ENCODE measurements at regions not wholly inside any gene's neighbourhood (a gene's known extent, or its start where the extent isn't known, plus 50 kb on each side); places are given as distances from the start of the nearest gene placed in this dataset.

DNA sequence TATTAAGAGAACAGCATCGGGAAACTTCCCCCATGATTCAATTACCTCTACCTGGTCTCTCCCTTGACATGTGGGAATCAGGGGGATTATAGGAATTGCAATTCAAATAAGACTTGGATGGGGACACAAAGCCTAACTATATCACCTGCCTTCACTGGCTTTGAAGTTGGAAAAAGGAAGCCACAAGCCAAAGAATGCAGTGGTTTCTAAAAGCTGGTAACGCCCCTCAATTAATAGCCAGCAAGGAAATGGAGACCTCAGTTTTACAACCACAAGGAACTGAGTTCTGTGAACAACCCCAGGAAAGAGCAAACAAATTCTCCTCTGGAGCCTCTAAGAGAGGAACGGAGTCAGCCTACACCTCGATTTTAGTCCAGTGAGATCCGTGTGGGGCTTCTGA is 244.1 kb downstream of the TFAP2A start:
- Histone ChIP-seq H3K9ac (ENCODE audit: insufficient read depth, low read length, poor library complexity, severe bottlenecking) (no peak overlapping the region), H3K4me2 (replicated peaks; ENCODE audit: extremely low read depth, low read length, poor library complexity, severe bottlenecking) (no peak overlapping the region), H3K4me3 (replicated peaks in 1 of 3; ENCODE audit: low read depth in 2 of 3, low read length in 3 of 3) (no peak overlapping the region), H3K79me2 (ENCODE audit: insufficient read depth, low read length) (no peaks in the 10 kb centered on the region), H4K20me1 (ENCODE audit: insufficient read depth, low read length) (no peaks in the 10 kb centered on the region), H3K4me1 (ENCODE audit: control insufficient read depth in 1 of 2, insufficient read depth in 2 of 2, low read length in 2 of 2) (no peaks in the 10 kb centered on the region), H3K36me3 (replicated peaks in 1 of 2; ENCODE audit: control insufficient read depth in 1 of 2, insufficient read depth in 2 of 2, low read length in 2 of 2) (no peaks in the 10 kb centered on the region), H2AFZ (ENCODE audit: insufficient read depth, low read depth, low read length, poor library complexity, severe bottlenecking) (no peak overlapping the region), H3K9me3 (replicated peaks in 1 of 2; ENCODE audit: control insufficient read depth in 1 of 2, insufficient read depth in 1 of 2, low read length in 2 of 2) (peaks cover 18% of the 10 kb centered on the region in 2 donors), H3K27me3 (ENCODE audit: control insufficient read depth in 2 of 2, insufficient read depth in 2 of 2, low read length in 2 of 2) (no peaks in the 10 kb centered on the region), H3K27ac (ENCODE audit: low read depth in 1 of 2, low read length in 2 of 2) (no peak overlapping the region)
- Mint-ChIP-seq H3K4me3 (no peak overlapping the region), H3K27ac (no peak overlapping the region), H3K36me3 (no peaks in the 10 kb centered on the region), H3K27me3 (ENCODE audit: low read depth in 3 of 3) (peaks cover 0 to 3% (median 2%) of the 10 kb centered on the region in 3 donors), H3K9me3 (peaks cover 8 to 23% (median 14%) of the 10 kb centered on the region in 7 donors), H3K4me1 (no peaks in the 10 kb centered on the region)
- 63% methylated on average over 3 of the region's 5 CpGs for WGBS (ENCODE audit: insufficient coverage)
- TF ChIP-seq CTCF (IDR thresholded peaks at IDR 0.05) = no peak
- DNase-seq = no peak
- intact Hi-C loops (cut with micrococcal nuclease) = no loop called here

DNA sequence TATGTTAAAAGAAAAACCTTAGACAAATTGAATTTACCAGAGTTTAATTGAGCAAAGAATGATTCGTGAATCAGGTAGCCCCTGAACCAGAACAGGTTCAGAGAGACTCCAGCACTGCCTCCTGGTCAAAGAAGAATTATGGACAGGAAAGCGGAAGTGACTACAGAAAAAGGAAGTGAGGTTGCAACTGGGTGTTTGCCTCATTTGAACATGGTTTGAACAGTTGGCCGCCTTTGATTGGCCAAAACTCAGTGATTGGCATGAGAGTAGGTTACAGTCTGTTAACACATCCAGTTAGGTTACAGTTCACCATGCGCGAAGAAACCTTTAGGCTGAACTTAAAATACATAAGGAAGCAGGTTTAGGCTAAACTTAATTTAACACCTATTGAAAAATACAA is 248.8 kb downstream of the TFAP2A start:
- DNase-seq = peak in 1 of 3 donors; percentile 4
- no peak for TF ChIP-seq CTCF (IDR thresholded peaks at IDR 0.05)
- H3K4me1 Mint-ChIP-seq = no peaks in the 10 kb centered on the region
- no peaks in the 10 kb centered on the region for H3K36me3 ChIP-seq (replicated peaks in 1 of 2; ENCODE audit: control insufficient read depth in 1 of 2, insufficient read depth in 2 of 2, low read length in 2 of 2)
- H3K4me3 Mint-ChIP-seq = no peak overlapping the region
- no peak overlapping the region for H3K9ac ChIP-seq (ENCODE audit: insufficient read depth, low read length, poor library complexity, severe bottlenecking)
- no peaks in the 10 kb centered on the region for H3K27me3 ChIP-seq (ENCODE audit: control insufficient read depth in 2 of 2, insufficient read depth in 2 of 2, low read length in 2 of 2)
- H3K27ac Mint-ChIP-seq = no peak overlapping the region
- H3K36me3 Mint-ChIP-seq = no peaks in the 10 kb centered on the region
- no peaks in the 10 kb centered on the region for H3K79me2 ChIP-seq (ENCODE audit: insufficient read depth, low read length)
- peaks cover 2 to 18% (median 6%) of the 10 kb centered on the region in 7 donors for H3K9me3 Mint-ChIP-seq
- H3K27me3 Mint-ChIP-seq (ENCODE audit: low read depth in 3 of 3) = peaks cover 2 to 8% (median 3%) of the 10 kb centered on the region in 3 donors
- intact Hi-C loops (cut with micrococcal nuclease) = no loop called here
- no peaks in the 10 kb centered on the region for H4K20me1 ChIP-seq (ENCODE audit: insufficient read depth, low read length)
- H3K9me3 ChIP-seq (replicated peaks in 1 of 2; ENCODE audit: control insufficient read depth in 1 of 2, insufficient read depth in 1 of 2, low read length in 2 of 2) = peaks cover 10 to 19% of the 10 kb centered on the region in 2 donors
- 65% methylated on average over 2 of the region's 5 CpGs for WGBS (ENCODE audit: insufficient coverage)
- no peak overlapping the region for H3K27ac ChIP-seq (ENCODE audit: low read depth in 1 of 2, low read length in 2 of 2)
- H3K4me1 ChIP-seq (ENCODE audit: control insufficient read depth in 1 of 2, insufficient read depth in 2 of 2, low read length in 2 of 2) = no peaks in the 10 kb centered on the region
- H2AFZ ChIP-seq (ENCODE audit: insufficient read depth, low read depth, low read length, poor library complexity, severe bottlenecking) = no peak overlapping the region
- H3K4me3 ChIP-seq (replicated peaks in 1 of 3; ENCODE audit: low read depth in 2 of 3, low read length in 3 of 3) = no peak overlapping the region
- H3K4me2 ChIP-seq (replicated peaks; ENCODE audit: extremely low read depth, low read length, poor library complexity, severe bottlenecking) = no peak overlapping the region
